ENCODE measurements at regions not wholly inside any gene's neighbourhood (a gene's known extent, or its start where the extent isn't known, plus 50 kb on each side); places are given as distances from the start of the nearest gene placed in this dataset.

DNA sequence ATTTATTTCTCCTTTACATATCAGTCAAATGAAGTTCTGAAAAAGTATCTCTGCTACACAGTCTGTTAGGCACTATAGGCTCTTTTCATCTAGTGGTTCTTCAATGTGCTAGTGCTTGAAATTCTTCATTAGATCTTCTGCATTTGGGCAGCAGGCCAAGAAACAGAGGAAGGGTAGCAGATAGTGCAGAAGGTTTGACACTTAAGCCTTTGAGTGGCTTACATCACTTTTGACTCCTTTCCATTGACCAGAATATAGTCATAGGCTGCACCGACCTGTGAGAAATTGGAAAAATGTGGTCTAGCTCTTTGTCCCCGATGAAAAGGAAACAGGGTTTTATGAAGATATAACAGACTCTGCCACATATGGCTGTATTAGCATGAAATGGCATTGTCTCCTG is 459.5 kb upstream of the PTGER4 start:
- TF ChIP-seq, protein P1, sequence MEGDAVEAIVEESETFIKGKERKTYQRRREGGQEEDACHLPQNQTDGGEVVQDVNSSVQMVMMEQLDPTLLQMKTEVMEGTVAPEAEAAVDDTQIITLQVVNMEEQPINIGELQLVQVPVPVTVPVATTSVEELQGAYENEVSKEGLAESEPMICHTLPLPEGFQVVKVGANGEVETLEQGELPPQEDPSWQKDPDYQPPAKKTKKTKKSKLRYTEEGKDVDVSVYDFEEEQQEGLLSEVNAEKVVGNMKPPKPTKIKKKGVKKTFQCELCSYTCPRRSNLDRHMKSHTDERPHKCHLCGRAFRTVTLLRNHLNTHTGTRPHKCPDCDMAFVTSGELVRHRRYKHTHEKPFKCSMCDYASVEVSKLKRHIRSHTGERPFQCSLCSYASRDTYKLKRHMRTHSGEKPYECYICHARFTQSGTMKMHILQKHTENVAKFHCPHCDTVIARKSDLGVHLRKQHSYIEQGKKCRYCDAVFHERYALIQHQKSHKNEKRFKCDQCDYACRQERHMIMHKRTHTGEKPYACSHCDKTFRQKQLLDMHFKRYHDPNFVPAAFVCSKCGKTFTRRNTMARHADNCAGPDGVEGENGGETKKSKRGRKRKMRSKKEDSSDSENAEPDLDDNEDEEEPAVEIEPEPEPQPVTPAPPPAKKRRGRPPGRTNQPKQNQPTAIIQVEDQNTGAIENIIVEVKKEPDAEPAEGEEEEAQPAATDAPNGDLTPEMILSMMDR (IDR thresholded peaks at IDR 0.05) = no peak
- no peak for TF ChIP-seq POLR2A (IDR thresholded peaks at IDR 0.05)
